ENCODE measurements at regions not wholly inside any gene's neighbourhood (a gene's known extent, or its start where the extent isn't known, plus 50 kb on each side); places are given as distances from the start of the nearest gene placed in this dataset.
"Not testable (repeated sequence)": the region's sequence is repeated elsewhere in the genome, so short reads cannot be mapped to it uniquely, and the experiment has no call there.

DNA sequence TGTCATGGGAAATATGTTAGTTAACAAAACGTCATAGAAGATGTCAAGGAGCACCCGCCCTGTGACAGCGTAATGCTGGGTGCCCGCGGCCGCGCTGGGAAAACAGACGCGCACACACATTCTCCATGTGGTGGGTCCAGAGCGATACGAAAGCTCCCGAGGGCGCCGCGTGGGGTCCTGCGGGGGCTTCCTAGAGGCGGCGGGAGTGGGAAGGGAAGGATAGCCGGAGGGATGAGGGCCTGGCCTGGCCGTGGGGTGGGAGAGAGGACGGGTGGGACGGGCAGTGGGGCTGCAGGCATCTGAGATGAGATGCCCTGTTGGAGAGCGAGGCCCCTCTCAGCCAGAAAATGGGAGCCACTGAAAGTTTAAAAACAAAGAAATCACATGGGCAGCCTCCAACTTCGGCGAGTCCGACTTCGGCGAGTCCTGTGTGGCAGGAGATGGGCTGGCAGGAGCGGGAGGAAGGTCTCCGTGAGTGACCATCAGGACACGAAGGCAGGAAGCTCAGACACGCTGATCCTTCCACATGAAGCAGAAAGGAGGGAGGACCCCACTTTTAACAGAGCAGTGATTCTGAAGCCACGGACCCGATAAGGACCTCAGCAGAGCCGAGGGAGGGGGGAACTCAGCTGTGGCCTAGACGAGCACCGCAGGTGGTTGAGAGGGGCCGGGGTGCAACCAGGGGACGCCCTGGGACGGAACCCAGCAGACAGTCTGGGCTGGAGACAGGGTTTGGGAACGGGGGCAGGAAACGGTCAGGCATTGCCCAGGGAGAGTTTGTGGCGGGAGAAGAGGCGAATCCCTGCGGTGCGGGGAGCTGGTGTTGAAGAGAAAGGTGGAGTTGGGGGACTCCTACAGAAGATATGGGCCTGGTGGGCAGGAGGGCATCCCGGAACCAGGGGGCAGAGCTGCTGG is 114.1 kb upstream of the FRMD1 start:
- no peak for FAIRE-seq

DNA sequence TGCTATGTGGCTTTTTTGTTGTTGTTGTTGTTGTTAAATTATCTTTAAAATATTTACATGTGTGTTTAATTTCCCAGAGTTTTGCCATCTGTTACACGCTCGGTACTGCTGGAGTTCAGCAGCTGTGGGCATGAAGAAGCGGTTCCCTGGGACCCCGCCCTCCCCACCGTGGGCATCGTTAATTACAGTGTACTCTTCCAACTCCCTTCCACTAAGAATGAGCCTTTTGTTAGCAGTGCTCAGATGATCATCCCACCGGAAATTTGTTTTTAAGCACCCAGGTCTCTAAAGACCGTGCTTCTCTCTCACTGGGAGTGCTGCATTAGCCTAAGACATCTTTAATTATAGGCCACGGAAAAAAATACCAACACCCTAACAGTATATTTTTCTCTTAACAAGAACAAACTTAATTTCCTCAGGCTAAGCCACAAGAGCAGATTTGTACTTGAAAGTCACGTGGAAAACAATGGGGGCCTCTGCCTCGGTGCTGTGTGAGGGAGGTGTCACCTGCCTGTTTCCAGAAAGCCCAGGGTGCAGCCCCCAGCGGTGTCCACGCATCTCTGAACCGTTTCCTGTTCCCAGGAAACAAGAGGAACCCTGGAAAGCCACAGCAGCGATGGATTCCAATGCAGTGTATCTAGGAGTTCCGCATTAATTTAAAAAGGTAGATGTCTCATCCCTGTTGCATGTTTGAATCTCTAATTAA is 113.3 kb upstream of the FRMD1 start:
- no peak for FAIRE-seq

GRCh38 chr6:168190646-168191443 is 111.8 kb upstream of the FRMD1 start:
- no peak for FAIRE-seq

DNA sequence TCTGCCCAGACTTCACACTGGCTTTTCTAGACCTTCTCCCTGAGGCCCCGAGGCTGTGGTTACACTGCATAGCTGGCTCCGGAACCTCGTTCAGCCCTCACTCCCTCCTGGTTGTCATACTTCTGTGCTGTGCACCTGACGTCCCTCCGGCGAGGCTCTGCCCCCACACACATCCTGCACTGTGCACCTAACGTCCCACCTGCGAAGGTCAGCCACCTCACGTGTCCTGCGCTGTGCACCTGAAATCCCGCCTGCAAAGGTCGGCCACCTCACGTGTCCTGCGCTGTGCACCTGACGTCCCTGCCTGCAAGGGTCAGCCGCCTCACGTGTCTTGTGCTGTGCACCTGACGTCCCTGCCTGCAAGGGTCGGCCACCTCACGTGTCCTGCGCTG is 111.0 kb upstream of the FRMD1 start:
- no peak for FAIRE-seq

DNA sequence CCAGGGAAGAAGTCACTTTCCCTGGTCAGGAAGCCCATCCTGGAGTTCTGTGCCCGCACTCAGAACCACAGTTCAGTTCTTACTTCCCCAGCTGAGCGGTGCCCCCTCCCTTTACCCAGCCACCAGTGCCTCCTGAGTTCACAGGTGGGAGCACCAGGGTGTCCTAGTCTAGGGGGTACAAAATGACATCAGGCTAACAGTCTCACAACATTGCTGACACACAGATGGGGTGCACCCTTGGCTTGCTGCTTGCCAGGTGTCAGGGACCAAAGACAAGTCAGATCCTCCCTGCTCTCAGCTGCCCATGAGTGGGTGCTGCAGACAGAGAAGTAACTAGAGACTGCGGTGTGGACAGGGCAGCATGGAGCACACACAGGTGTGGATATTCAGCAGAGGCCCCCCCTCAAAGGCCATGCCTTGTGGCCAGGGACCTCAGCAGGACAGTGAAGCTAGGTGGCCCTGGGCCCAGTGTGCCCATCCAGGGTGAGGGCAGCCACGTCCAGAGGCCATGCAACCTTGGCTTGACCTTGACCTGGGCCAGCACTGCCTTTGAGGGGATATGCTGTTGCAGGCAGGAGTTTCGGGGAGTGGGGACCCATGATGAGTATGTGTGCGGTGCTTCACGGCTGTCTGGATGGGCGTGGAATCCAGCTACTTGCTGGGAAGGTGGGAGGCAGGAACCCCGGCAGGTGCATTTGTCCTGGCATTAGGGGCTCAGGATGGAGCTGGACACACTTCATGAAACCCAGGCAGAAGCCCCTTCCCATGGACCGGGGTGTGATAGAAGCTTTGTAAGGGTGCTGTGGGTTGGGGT is 110.4 kb upstream of the FRMD1 start:
- no peak for FAIRE-seq

DNA sequence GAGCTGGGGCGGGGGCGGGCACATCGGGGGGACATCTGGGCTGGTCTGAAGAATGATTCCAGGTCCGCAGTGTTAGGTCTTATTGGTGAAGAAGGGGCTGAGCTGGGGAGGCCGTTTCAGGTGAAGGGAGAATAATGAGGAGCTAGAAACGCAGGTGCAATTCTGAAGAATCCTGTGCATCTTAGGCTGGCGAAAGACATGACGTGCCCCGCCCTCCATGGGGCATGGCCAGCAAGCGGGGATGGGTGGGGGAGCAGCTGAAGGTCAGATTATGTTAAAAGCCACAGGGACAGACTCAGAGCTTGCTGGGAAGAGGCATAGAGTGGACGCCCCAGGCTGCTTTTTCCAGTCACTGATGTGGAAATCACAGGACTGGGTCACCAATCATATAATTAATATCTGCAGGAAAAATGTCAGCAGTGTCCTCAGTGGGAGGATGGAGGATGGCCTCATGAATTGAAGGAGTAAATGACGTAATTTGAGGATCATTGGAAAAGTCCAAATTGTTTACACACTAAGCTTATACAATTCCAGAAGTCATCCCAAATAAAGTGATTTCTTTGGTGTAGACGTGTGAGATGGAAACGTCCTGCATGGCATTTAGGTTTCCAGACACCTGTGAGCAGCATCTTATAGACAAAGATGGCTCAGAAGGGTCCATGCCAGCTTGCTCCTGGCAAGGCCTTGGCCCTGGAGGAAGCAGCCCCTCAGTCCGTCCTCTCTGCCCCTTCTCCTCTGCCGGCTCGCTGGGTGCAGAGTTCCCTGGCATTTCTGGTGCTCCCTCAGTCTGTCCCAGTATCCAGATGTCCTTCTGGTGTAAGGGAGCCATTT is 109.6 kb upstream of the FRMD1 start:
- no peak for FAIRE-seq

DNA sequence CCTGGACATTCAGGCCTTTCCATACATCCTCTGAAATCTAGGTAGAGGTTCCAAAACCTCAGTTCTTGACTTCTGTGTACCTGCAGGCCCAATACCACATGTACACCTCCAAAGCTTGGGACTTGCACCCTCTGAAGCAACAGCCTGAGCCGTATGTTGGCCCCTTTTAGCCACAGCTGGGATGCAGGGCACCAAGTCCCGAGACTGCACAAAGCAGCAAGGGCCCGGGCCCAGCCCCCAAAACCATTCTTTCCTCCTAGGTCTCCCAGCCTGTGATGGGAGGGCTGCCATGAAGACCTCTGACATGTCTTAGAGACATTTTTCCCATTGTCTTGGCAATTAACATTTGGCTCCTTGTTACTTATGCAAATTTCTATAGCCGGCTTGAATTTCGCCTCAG is 107.4 kb upstream of the FRMD1 start:
- no peak for FAIRE-seq

GRCh38 chr6:168186018-168186417 is 107.0 kb upstream of the FRMD1 start:
- FAIRE-seq: not testable (repeated sequence)

GRCh38 chr6:168184701-168185100 is 105.7 kb upstream of the FRMD1 start:
- no peak for FAIRE-seq

- FAIRE-seq: no peak
Measured at GRCh38 chr6:168183613-168183970, 104.6 kb upstream of the FRMD1 start.

- FAIRE-seq: no peak
Measured at GRCh38 chr6:168182908-168183612, 104.0 kb upstream of the FRMD1 start.

- no peak for FAIRE-seq
Measured at GRCh38 chr6:168182366-168182765, 103.4 kb upstream of the FRMD1 start.

DNA sequence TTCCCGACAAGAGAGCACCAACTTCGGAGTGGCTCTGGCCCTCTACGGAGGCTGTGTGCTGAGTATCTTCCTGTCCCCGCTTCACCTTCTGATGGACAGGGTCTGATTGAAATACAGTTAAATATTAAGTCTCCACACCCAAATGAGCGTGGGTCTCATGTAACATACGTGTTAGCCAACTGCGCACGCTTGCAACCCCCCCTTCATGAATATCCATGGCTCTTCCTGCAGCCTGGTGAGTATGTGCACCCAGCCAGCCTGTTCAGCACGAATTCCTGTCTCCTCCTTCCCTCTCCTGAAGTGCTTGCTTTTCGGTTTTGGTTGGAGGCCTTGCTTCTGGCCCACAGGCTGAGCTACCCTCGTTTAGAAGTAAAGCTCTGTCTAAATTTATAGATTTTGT is 102.9 kb upstream of the FRMD1 start:
- no peak for FAIRE-seq

DNA sequence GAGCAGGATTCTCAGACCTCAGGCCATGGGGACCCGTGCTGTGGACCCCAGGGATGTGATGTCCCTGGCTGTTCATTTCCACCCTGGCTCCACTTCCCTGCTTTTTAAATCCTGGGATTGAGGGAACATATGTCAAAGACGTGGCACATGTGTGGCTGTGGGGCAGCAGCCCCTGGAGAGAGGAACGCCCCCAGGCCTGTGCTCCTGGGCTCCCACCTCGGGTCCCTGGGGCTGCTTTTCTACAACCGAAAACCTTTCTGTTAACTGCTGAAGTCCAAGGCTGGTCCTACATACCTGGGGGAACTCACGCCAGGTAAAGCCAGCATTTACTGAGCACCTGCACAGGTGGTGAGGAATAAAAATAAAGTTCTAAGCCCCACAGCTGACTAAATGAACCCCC is 102.3 kb upstream of the FRMD1 start:
- no peak for FAIRE-seq

DNA sequence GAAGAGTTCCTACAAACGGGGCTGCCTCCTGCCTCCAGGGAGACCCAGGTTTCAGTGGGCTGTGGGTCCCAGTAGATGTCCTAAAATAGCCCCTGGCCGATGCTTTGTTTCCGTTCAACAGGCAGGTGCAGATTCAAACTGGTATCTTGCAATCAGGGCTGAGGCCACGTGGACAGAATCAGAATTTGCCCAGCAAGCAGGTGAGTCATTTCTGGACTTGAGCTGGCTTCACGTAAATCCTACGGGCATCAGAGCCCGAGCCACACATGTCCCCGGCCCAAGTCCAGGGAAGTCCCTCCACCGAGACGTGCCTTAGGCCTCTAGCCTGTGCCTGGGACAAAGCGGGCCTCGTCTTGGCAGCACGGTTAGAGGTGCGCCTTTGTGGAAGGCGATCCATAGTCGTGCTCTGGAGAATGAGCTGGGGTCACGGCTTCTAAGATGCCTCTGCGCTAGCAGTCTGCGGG is 101.6 kb upstream of the FRMD1 start:
- FAIRE-seq: no peak

DNA sequence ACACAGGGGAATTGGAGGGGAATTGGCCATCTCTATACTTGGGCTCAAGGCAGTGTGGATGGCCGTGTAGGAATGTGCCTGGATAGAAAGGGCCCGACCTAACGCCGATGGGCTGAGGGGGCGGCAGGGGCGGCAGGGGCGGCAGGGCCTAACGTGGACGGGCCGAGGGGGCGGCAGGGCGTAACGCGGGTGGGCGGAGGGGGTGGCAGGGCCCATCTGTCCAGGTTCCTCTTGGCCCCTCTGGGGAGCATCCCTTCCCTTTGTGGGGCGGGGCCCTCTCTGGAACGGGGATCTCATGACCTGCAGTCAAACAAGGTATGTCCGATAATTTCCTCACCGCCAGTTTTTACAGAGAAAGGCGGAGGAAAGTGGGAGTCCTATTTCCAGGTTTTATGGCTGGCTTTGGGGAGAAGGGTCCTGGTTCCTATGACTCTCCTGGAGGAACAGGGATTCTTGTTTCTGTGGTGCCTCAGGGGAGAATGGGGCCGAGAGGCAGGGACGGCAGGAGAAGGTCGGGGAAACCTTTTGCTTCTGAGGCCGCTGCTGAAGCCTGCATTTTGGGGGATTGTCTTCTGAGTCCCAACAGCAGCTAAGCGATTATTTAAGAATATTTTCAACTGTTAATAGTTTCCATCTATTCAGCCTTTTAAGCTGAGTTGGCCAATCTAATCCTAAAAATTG is 100.8 kb upstream of the FRMD1 start:
- no peak for FAIRE-seq

GRCh38 chr6:168179133-168179532 is 100.1 kb upstream of the FRMD1 start:
- no peak for FAIRE-seq

DNA sequence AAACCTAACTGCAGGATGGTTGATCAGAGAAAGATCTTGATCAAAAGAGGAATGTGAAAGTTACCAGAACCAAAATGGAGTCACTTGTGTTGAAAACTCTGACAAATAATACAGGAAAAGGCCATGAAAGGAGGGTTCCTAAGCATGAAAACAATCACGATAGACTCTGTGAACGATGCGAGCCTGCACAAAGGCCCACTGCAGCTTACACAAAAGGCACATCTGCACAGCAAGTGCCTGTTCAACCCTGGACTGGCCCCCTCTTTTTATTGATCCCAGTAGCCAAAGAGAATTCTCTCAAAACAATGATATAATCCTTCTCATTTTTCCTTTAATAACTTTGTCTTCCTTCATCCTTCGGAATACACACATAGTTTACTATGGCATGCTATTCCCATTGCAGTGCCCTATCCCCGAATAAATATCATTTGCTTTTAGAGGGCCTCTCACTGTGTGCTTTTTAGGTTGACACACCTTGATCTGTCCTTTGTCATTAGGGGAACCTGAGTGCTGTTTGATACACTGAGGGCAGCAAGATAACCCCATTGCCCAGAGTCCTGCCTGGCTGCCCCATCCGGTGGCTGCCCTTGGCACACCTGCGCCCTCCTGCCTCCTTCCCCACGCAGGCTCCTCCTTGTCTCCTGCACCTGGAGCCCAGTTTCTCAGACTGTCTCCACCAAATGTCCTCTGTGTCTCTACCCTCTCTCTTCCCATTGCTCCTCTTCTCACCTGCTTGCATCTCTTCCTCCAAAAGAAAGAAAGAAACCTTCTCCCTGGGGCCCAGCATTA is 98.3 kb upstream of the FRMD1 start:
- no peak for FAIRE-seq

DNA sequence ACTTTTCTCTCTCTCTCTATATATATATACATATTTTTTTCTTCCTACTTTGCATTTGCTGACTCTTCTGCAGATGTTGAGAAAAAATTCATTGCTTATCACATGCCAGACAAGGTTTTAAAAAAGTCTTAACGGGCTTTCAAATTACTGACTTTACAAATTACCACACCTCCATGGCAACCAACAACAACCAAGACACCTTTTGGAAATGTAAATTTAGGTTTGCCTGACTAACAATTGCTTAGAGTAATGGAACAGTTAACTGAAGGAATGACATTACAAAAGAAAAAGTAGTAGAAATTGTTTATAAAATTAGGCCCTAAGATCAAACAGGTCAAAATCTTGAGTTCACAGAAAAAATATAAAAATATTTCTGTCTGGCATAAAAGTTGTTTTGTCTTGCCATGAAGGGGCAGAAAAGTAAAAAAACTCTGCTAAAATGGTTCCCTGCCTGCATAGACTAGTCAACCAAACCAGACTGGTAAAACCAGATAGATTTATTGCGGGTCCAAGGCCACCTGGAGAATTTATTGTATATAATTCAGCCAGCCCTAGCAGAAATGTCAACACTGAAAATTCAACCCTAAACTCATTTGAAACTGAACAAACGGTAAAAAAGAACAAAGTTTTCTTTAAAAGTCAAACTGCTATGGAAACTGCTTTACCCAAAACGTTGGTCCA is 92.8 kb upstream of the FRMD1 start:
- FAIRE-seq: no peak

Data from islet of Langerhans (tissue), 1 donor.